Occipital lobe (tissue), 1 donor: ENCODE measurements at regions not wholly inside any gene's neighbourhood (a gene's known extent, or its start where the extent isn't known, plus 50 kb on each side); places are given as distances from the start of the nearest gene placed in this dataset.

Source experiments
- DNase-seq: peaks from one replicate; lab custom pipeline; 2025; lab: John Stamatoyannopoulos, UW

DNA sequence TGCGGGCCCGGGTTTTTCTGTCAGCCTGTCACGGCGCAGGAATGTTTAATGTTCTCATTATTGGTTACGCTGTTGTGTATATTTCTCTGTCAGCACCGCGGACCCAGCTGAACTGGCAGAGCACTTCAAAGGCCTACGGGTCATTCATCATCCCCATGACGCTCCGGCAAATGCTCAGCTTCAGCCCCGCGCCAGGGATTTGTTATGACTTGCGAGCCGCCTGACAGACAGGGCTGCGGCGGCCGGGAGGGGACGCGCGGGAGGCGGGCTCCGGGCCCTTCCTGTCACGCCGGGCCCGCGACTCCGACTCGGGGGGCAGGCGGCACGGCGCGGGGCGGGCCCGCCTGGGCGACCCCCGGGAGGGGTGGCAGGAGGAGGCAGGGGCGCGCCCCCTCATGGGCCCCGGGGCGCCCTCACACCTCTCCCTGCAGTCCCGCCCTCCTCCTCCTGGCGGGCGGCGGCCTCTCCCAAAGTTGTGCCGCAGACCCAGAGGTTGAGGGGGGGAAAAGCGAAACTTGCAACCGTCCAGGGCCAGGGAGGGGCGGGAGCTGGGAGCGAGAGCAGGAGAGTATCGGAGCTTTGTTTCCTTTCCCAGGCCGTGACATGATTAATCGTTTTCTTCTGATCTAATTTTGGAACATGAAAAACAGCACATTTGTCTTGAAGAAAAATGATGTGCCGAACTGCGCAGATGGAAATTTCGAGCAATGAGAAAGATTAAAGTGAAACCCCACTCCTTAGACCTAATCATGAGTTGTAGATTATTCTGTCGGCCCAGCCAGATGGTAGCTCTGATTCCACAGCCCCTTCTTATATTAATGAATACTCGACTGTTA, 59.3 kb upstream of the COMTD1 start:
- peak; percentile 46 for DNase-seq

GRCh38 chr10:75294518-75294865, 58.7 kb upstream of the COMTD1 start:
- no peak for DNase-seq

DNA sequence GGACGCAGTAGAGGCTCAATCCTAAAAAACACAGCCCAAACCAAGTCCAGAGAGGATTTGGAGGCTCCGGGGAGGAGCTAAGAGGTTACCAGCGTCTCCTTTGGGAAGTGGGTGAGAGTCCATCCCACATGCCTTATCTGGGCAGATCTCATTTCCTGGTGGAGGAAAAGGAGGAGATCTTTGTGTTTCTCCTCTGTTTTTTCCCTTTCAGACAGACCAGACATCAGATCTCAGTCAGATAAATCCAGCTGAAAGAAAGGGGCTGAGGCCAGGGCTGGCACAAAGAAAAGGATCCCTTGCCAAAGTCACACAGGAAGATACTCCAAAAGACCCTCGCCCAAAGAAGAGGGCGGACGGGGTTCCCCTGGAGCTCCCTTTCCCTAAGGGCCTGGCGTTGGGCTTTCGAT, 58.3 kb upstream of the COMTD1 start:
- no peak for DNase-seq

GRCh38 chr10:75293446-75293820, 57.7 kb upstream of the COMTD1 start:
- DNase-seq = no peak

DNA sequence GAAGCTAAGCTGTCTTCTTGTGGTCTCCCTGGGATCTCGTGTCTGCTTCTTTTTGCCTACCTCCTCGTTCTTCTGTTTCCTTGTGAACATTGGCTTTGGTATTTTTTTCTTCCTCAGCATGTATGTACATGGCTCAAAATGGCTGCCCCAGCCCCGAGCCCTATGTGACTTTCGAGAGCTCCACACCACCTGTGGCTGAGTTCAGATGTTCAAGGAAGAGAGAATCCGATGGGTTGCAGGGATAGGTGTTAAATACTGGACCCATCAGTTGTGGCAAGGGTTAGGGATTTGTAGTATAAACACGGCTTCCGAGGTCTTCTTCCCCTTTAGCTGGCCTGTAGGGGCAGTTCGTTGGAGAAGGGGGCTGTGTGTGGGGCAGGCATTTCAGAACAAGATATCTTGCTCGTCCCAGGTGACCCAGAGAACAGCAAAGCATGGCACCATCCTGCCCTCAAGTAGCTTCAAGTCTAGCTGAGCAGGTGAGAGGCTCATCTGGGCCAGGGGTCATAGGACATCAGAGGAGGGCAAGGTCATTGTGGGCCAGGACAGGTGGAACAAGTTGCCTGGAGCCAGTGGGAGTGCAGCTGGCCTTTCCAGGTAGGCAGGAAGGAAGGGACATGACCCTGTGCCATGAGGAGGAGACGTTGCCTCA, 57.2 kb upstream of the COMTD1 start:
- no peak for DNase-seq

DNA sequence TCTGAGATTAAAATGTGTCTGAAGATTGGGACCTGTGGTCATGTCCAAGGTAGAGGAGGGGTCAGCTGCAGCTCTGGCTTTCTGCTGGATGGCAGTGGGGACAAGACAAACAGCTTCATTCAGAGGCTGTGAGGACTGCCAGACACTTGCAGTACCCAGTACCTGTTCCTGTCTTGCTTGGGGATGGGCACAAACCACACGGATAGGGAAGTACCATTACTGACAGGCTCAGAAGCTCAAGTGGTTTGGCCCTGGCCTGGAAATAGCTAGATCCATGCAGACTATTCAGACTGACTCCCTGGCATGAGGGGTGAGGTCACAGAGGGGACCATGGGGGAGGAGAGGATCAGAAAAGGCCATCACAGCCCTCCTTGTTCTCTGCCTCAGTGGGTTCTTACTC, 56.0 kb upstream of the COMTD1 start:
- DNase-seq = no peak

- no peak for DNase-seq
These were observed 52.5 kb upstream of the COMTD1 start for GRCh38 chr10:75288140-75288711.

DNA sequence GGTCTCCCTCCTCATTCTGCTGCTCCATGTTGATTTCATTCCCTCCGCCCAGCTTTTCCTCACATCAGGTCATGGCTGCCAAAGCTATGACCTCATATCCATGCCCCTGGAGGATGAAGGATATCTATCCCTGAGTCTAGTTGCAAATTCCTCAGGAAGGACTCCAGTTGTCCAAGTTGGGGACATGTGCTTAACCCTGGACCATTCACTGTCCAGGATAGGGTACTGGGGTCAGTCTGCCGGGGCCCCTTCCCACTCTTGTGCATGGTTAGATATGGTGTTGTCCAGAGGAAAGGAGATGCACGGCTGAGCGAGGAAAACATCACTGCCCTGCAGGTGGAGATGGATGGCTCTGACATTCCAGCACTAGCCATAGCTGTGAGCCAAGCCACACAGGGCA, 51.9 kb upstream of the COMTD1 start:
- no peak for DNase-seq

DNA sequence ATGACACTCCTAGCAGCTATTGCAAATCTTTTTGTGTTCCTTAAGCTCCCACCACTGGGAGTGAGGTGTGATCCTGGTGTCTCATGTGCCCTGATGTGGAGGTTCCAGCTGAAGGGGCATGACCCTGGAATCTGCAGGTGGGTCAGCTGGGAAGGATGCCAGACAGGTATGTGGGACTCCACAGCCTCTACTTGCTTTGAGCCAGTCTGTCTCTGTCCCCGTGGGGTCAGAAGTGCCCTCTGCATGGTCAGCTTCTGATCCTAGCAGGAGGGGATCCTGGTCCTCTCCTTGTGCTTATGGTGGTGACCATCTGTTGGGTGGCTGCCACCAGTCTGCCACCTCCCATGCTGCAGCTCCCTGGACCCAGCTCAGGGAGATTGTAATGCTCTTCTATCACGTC, 51.1 kb upstream of the COMTD1 start:
- no peak for DNase-seq
